HG03520 (cell line): ENCODE measurements at regions not wholly inside any gene's neighbourhood (a gene's known extent, or its start where the extent isn't known, plus 50 kb on each side); places are given as distances from the start of the nearest gene placed in this dataset.

Experiments used
- ATAC-seq: cut with Tn5 transposase; IDR thresholded peaks from one replicate; pipeline ENCODE4 v1.9.1; 2021; ENCODE audit warnings: mild to moderate bottlenecking, moderate library complexity; ENCODE audit not compliant: unreplicated experiment

DNA sequence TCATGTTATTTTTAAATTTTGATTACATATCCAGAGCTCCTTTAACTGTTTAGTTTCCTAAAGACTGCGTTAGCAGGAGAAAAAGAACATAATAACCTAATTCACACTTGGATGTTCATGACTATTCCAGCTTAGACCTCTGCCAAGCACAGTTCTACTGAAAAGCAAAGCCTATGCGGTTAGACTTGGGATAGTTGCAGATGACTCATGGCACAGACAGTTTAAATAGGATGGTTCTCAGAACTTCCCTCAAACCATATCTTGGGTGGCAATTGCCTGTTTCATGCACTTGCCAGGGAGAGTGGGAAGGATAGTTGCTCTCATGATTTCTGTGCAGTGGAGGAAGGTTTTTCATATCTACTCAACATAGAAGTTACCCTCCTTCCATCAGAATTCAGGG, 149.7 kb upstream of the KLHL29 start:
- ATAC-seq = no peak

DNA sequence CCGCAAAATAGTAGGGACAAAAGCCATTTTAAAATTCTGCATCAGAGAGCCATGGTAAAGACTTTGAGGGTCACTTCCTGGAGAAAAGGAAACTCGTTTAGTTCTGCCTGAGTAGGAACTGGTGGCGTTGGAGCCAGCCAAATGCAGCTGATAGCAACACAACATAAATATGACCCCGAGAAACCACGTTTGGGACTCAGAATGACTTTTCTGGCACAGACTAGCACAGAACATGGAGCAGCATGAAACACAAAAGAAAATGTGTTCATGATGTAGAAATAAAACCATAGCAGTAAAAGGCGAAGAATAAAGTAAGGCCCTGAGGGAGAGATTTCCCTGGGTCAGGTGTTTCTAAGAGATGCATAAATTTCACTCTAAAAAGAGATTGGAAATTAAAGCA, 149.2 kb upstream of the KLHL29 start:
- ATAC-seq = no peak

DNA sequence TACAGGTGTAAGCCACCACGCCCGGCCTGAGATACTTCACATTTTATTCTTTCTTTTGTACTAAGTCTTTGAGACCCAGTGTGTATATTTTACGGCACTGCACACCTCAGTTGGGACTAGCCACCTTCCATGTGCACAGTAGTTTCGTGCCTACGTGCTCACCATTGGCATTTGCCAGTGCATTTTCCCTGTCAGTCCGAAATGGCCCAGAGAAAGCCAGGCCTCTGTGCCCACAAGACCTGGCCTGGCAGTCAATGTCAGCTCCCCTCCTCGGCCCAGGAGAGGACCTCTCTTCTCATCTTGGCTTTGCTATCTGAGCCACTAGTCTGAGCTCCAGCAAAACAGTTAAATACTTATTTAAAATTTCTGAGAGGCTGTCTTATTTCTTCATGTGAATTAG, 147.8 kb upstream of the KLHL29 start:
- ATAC-seq = no peak

DNA sequence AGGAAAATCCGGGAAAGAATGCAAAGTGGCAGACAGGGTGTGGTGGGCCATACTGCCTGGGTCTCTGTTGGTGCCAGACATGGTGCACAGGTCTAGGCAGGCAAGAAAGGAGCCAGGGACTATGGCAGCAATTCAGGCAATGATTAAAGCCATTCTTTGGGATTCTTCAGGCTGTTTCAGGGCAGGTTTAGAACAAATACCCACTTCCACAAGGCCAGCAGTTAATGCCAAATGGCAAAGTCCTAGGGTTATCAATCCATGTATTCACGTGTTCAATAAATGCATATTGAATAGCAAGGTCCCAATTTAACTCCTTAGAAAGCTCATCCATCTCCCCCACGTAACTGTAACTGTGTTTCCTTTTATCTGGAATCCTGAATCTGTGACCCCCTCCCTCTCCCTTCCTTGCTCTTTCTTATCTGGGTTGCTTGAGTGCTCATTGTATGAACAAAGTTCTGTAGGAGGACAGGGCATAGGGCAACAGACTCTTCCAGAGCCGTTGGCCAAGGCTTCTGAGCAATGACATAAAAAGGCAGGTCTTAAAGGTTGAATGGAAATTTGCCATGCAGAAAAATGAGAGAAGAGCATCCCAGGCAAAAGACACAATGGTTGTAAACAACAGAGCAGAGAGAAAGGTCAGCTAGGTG, 146.8 kb upstream of the KLHL29 start:
- no peak for ATAC-seq

DNA sequence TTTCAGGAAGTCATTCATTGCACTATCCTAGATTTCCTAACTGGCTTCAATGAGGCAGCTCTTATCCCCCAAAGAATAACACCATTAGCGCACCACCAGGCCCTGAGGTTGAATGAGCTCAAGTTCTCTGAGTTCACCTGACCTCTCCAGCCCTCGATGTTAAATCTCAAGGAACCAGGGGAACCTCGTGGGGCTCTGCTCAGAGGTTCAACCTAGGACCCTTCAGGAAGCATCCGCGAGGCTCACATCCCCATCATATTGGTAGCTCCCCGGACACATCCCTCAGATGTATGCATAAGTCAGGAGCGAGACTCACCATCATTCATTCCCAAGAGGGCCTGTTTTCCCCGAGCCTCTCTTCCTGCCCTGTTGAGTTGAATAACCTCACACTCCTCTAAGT, 145.6 kb upstream of the KLHL29 start:
- no peak for ATAC-seq

DNA sequence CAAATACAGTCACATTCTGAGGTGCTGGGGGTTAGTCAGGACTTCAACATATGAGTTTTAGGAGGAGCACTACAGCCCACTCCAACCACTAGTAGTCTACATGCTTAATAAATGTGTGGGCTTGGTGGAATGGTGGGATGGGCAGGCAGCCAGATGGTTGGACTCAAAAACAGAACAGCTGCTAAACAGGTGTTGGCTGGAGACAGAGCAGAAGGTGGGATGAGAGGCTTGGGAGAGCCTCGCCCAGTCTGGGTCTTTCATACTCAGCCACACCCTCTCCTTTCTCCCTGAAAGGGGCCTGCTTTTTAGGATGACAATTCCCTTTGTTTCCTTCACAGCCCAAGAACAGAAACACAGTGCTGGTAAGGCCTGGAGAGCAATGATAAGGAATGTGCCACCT, 143.9 kb upstream of the KLHL29 start:
- no peak for ATAC-seq

DNA sequence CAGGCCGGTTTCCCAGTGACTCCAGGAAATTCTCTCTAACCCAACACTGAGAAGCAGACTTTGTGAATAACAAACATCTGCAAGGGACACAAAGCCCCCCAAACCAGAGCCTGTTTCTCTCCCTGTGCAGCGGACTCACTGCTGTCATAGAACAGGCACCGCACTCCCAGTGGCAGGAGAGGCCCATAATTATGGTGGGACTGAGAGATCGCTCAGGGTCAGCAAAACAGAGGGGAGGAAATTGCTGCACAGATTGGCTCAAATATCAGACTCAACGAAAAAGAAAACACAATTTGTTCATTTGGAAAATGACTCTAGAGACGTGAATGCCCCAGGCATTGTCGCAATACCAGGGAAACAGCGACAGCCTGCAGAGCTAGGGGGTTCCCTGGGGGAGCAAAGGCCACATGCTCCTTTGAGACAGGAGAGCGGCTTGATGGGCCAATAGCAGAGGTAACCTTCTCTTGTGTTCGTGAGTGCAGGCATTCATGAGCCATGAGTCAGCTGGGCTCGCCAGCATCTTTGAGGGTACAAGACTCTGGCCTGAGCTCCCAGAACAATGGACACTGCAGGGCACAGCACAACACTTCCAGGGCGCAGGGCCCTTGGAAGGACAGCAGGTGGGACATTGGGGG, 143.3 kb upstream of the KLHL29 start:
- ATAC-seq = no peak

DNA sequence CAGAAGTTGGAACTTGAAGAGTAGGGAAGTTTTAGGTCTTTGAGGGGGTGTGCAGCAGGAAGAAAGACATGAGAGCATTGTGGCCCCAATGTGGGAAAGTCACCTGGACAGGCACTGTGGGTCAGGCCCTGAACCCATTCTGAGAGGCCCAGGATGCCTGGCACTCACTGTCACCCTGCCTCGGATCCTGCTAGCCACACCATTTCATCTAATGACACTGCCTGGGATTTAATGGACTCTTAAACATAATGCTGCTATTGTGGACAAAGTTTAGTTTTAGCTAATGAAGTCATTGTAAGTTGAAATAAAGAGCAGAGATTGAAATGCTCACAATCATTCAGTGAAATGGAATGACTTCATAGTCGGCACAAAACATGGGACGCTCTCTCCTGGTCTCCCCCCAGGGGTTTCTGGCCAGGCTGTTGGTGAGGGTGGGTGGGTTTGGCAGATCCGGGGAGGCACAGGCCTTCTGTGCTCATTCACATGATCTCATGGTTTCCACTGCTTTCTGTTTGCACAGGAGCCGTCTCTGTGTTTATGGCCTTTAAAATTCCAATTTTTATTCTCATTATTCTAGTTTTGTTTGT, 141.8 kb upstream of the KLHL29 start:
- no peak for ATAC-seq

DNA sequence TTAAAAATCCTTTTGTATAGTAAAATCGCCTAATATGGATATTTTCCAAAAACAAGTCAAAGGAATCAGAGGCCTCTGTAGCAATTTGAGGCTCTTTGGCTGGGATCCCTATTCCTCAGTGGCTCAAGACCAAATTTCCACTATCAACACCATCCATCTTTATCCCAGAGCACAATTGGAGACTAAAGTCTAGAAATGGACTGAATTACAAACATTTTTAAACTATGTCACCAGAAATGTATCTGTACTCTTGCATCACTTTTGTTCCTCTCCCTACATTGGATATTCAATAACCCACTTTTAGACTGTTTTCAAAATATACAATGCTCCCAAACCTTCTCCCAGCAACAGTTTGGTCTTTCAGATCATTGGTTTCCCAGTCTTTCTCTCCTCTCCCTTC, 140.4 kb upstream of the KLHL29 start:
- no peak for ATAC-seq

DNA sequence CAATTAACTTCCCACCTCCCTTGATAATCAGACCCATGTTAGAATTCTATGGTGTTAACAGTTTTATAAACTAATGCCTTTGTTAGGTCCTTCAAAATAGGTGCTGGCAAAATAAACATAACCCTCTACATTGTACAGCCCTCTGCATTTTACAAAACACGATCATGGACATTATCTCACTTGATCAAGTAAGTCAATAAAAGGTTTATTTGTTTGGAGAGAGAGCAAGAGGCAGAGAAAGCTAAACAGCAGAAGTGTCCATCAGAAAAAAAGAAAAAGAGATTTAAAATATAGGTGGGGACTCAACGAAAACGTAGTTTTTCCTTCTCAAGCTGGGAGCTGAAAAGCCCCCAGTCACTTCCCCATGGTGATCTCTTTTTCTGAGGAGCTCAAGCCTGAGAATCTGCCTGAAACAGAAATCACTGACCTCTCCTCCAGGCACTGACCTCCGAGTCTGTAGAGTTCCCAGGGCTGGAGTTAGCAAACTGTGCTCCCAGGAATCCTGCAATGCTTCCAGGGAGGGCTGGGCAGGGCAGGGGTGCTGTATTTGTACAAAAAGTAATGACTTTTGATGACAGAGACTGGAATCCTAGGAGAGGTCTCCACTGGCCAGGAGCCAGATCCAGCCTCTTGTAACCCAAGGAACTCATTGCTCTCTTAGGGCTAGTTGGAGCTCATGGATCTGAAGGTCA, 137.8 kb upstream of the KLHL29 start:
- no peak for ATAC-seq

DNA sequence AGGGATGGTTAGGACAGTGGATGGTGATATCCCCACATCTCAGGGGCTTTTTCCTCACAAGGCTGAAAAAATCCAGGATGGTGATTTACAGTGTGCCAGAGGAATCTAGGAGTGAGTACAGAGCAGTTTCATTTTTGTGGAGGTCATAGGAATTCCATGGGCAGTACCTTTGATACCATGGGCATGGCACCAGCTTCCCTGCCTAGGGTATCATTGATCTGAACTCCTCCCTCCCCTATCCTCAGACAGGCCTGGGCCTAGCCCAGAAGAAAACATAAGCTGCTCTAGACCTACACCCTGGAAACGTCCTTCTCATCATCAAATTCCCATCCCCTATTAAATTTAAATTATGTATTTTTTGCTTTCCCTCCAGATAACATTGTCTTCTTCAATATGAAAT, 136.3 kb upstream of the KLHL29 start:
- ATAC-seq = no peak

DNA sequence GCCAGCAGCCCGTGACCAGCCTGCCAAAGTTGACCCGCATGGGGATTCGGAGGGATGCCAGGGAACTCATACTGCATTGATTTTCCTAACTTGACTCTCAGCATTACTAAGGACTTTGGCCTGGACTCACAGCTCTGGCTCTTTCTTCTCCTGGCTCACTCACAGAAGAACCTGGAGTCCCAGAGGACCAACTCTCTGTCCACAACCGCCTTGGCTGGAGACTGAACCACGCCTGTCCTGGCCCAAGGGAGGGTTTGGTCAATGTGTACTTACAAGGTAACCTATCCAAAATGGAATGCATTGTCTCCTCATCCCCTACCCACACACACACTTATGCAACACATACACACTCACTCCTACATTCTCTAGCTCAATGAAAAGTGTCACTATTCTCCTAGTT, 135.6 kb upstream of the KLHL29 start:
- ATAC-seq = no peak

DNA sequence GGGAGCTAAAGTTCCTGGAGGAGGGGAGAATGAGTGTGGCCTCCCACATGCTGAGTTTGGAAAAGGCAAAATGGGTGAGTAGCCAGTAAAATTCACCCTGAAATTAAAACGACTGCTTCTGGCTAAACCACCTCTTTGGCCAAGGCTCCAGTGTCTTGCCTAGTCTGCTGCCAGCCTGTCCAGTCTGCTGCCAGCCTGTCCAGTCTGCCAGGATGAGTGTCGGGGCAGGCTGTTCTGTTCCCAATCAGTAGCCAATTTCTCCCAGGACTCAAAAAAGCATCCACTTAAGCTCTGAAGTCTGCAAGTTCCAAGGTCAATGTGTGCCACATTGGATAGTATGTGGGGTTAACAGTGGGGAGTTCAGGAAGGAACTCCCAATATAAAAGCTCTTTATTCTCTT, 134.6 kb upstream of the KLHL29 start:
- ATAC-seq = no peak

DNA sequence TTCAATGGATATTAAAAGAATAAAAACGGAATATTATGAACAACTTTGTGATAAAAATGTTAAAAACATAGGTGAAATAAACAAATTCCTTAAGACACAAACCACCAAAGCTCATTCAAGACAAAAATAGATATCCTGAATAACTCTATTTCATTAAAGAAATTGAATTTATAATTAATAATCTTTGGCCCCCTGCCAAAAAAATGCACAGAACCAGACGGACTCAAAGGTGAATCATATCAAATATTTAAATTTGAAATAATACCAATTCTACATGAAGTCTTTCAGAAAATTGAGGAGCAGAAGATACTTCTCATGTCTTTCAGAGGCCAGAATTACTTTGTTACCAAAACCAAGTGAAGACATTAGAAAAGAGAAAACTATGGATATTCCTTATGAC, 128.3 kb upstream of the KLHL29 start:
- no peak for ATAC-seq

DNA sequence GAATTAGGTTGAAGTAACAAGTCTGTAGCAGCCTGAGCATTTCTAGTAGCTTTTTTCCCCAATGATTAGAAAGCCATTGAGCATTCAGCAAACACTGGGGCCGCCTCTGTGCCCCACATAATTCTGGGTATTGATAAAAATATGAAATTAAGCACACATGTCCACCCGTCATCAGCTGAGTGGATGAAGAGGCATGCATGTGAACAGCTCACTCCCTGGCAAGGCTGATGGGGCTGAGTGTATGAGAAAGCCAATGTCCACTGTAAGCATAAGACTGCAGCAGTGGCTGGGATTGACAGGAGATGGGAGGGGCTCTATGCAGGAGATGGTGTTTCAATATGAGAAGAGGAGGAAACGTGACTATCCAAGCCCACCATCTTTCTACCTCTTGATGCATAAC, 124.4 kb upstream of the KLHL29 start:
- no peak for ATAC-seq

DNA sequence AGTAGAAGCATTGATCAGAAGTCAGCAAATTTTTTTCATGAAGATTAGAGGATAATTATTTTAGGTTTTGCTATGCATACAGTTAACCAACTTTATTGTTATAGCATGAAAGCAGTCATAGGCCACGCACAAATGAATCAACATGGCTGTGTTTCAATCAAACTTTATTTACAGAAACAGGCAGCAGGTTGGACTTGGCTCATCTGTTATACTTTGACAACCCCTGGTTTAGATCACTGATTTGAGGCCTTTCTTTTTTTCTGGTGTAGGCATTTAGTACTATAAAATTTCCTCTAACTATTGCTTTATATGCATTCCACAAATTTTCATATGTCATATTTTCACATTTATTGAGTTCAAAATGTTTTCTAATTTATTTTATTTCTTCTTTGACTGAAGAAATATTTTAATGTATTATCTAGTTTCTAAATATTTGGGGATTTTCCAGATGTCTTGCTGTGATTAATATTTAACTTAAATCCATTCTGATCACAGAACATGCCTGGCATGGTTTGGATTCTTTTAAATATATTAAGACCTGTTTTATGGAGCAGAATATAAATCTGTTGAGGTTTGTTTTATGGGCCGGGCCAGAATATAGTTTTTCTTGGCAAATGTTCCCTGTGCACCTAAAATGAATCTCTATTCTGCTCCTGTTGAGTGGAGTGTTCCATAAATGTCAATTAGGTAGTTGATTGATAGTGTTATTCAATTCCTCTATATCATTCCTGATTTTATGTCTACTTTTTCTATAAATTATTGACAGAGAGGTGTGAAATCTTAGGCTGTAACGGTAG, 116.3 kb upstream of the KLHL29 start:
- no peak for ATAC-seq

DNA sequence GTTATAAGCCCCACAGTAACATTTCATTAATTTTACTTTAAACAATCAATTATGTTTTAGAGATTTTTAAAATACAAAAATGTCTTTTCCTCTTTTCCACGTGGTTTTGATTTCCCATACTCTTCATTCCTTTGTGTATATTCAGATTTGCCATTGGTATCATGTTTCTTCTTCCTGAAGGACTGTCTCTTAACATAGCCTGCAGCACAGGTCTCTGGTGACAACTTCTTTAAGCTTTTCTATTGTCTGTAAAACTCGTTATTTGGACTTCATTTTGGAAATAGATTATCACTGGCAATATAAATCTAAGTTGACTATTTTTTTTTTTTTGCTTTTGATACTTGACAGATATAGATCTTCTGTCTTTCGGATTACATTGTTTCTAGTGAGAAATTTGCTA, 115.2 kb upstream of the KLHL29 start:
- ATAC-seq = no peak

DNA sequence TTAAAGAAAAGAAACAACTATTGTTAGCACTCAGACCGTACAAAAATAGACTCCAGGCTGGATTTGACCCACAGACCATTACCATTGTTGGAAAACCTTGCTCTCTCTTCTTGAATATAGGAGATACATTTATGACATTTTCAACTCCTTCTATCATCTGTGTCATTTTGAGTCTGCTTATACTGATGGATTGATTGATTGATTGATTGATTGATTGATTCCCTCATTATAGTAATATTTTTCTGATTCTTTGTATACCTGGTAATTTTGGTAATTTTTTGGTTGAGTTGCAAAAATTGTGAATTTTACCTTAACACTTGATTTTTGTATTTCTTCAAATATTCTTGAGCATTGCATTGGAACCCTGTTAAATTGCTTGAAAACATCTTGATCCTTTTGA, 114.2 kb upstream of the KLHL29 start:
- ATAC-seq = no peak

DNA sequence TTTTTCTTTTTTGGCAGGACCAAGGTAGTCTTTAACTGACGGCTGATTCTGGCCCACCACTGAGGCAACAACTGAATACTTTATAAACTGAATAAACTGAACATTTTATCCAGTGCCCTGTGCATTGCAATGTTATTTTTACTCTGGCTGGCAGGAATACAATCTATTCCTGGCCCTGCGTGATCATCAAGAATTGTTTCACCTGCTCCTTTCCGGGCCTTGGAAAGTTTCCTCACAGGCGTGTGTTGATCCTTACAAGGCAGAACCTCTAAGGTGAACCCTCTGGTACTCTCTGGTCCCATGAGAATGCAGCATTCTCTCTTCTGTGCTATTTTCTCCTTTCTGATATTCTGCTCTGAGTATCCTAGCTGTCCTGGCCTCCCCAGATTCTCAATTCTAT, 113.7 kb upstream of the KLHL29 start:
- no peak for ATAC-seq

DNA sequence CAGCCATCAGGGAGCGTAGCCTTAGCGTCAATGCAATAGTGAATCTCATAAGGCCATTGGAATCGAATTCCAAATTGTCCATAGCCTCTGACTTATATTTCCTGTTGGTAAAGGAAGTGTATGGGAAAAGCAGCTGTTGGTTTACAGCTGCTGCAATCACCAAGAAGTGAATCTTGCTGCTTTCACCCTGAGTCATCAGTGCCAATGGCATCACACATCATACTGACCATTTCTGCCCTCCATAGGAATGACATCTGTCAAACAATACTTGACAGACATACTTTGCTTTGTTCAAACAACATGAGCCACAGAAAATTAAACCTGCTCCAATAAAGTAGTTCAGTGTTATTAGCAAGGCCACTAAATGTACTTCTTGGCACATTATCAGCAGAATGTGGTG, 111.2 kb upstream of the KLHL29 start:
- ATAC-seq = no peak

DNA sequence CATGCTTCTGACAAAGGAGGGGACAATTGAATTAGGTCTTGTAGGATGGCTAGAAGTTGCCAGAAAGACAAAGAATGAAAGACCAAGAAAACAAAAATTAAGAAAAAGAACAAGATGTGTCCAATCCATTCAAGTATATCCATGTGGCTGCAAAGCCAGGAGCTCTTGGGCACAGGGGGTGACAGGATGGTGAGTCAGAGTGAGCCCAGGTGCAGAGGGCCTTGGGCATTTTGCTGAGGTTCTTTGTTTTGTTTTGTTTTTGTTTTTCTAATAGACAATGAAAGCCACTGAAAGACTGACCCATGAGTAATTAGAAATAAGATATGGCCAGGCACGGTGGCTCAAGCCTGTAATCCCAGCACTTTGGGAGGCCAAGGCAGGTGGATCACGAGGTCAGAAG, 104.6 kb upstream of the KLHL29 start:
- ATAC-seq = no peak
